Vagina (tissue), 2 donors: ENCODE measurements at regions not wholly inside any gene's neighbourhood (a gene's known extent, or its start where the extent isn't known, plus 50 kb on each side); places are given as distances from the start of the nearest gene placed in this dataset.
A peak's percentile ranks its signal among the peaks of the same experiment; 100 is the strongest.

Source experiments
- DNase-seq, 2 donors: peaks; one replicate each; pipeline ENCODE4 v3.0.0-alpha.2; 2017; ENCODE audit errors: extremely low spot score in 2 of 2
- H3K27ac ChIP-seq: fragments of 200-600 bp; sonication (generic); one replicate; pipeline ENCODE4 v1.5.1; 2019
- H3K27me3 ChIP-seq: fragments of 200-600 bp; sonication (generic); one replicate; pipeline ENCODE4 v1.5.1; 2019
- H3K36me3 ChIP-seq, 2 donors: fragments of 200-600 bp; sonication (generic); one replicate each; pipeline ENCODE4 v1.5.1; 2017 to 2019
- H3K4me1 ChIP-seq: fragments of 200-600 bp; sonication (generic); one replicate; pipeline ENCODE4 v1.5.1; 2019
- H3K4me3 ChIP-seq, 2 donors: fragments of 200-600 bp; sonication (generic); 1 replicate in 1 of 2; 2 replicates in 1 of 2; pipeline ENCODE4 v1.5.1; 2016 to 2019
- H3K9me3 ChIP-seq: fragments of 200-600 bp; sonication (generic); one replicate; pipeline ENCODE4 v1.5.1; 2019
- POLR2A ChIP-seq, 2 donors: fragments of 450-650 bp; IDR thresholded peaks; one replicate each; pipeline ENCODE4 v1.6.1; 2017; ENCODE audit warnings: antibody characterized with exemption in 2 of 2, mild to moderate bottlenecking in 2 of 2, moderate library complexity in 2 of 2
- POLR2AphosphoS5 ChIP-seq, 2 donors: sonication (generic); formaldehyde crosslinking; IDR thresholded peaks; one replicate each; pipeline ENCODE4 v1.9.0; 2017; ENCODE audit warnings: antibody characterized with exemption in 2 of 2, mild to moderate bottlenecking in 2 of 2, low read depth in 1 of 2; ENCODE audit not compliant: insufficient read depth in 1 of 2
- intact Hi-C: fragments of 100-400 bp; cut with DNase I; formaldehyde crosslinking; loops from one replicate; pipeline ENCODE4 v1.15.1; 2023
- TF ChIP-seq, protein P1 (sequence below), 3 experiments: fragments of 450-650 bp in 2 of 3; fragments of 200-600 bp in 1 of 3; sonication (generic) in 1 of 3; IDR thresholded peaks; one replicate each; pipeline ENCODE4 v1.5.1; 2017 to 2019; ENCODE audit warnings: antibody characterized with exemption in 3 of 3, mild to moderate bottlenecking in 2 of 3, moderate library complexity in 2 of 3

GRCh38 chr1:30089024-30089430 lies 634.4 kb downstream of the MATN1 start:
- peaks cover 23% of the 10 kb centered on the region for H3K4me1 ChIP-seq
- DNase-seq, result no peak
- no peaks in the 10 kb centered on the region for H3K36me3 ChIP-seq
- H3K9me3 ChIP-seq, result peaks cover 6% of the 10 kb centered on the region
- H3K27ac ChIP-seq, result no peak overlapping the region
- intact Hi-C loops, result no loop called here
- TF ChIP-seq, protein P1, sequence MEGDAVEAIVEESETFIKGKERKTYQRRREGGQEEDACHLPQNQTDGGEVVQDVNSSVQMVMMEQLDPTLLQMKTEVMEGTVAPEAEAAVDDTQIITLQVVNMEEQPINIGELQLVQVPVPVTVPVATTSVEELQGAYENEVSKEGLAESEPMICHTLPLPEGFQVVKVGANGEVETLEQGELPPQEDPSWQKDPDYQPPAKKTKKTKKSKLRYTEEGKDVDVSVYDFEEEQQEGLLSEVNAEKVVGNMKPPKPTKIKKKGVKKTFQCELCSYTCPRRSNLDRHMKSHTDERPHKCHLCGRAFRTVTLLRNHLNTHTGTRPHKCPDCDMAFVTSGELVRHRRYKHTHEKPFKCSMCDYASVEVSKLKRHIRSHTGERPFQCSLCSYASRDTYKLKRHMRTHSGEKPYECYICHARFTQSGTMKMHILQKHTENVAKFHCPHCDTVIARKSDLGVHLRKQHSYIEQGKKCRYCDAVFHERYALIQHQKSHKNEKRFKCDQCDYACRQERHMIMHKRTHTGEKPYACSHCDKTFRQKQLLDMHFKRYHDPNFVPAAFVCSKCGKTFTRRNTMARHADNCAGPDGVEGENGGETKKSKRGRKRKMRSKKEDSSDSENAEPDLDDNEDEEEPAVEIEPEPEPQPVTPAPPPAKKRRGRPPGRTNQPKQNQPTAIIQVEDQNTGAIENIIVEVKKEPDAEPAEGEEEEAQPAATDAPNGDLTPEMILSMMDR (IDR thresholded peaks at IDR 0.05), result no peak
- no peak for TF ChIP-seq POLR2A (IDR thresholded peaks at IDR 0.05)
- no peak for TF ChIP-seq POLR2AphosphoS5 (IDR thresholded peaks at IDR 0.05; ENCODE audit: insufficient read depth in 1 of 2, low read depth in 1 of 2)
- H3K4me3 ChIP-seq, result no peak overlapping the region
- H3K27me3 ChIP-seq, result no peaks in the 10 kb centered on the region

- H3K9me3 ChIP-seq, result peaks cover 6% of the 10 kb centered on the region
- no peaks in the 10 kb centered on the region for H3K27me3 ChIP-seq
- no peak overlapping the region for H3K4me3 ChIP-seq
- intact Hi-C loops, result no loop called here
- no peak for DNase-seq
- TF ChIP-seq, protein P1 (IDR thresholded peaks at IDR 0.05), result no peak
- no peak for TF ChIP-seq POLR2AphosphoS5 (IDR thresholded peaks at IDR 0.05; ENCODE audit: insufficient read depth in 1 of 2, low read depth in 1 of 2)
- no peak for TF ChIP-seq POLR2A (IDR thresholded peaks at IDR 0.05)
- H3K4me1 ChIP-seq, result peaks cover 28% of the 10 kb centered on the region
- no peak overlapping the region for H3K27ac ChIP-seq
- H3K36me3 ChIP-seq, result no peaks in the 10 kb centered on the region
Measured at GRCh38 chr1:30088594-30088993, 634.8 kb downstream of the MATN1 start.

DNA sequence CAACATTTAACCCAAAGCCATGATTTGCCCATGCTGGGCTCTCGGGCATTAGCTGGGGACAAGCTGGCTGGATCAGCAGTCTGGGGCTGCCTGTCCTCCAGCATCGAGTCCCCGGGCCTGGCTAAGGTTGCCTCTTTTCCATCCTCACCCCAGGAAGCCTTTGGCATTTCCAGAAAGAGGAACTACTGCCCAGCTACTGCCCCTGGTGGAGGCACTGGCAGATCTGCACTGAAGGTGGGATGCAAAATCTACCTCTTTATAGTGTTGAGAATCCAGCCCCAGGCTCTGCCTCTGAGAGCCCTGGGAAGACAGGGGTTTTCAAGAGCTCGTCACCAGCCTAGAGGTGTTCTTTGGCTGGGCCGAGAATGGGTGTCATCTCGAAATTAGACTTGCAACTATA lies 635.9 kb downstream of the MATN1 start:
- no peak for TF ChIP-seq POLR2AphosphoS5 (IDR thresholded peaks at IDR 0.05; ENCODE audit: insufficient read depth in 1 of 2, low read depth in 1 of 2)
- TF ChIP-seq, protein P1 (IDR thresholded peaks at IDR 0.05), result no peak
- TF ChIP-seq POLR2A (IDR thresholded peaks at IDR 0.05), result no peak
- Histone ChIP-seq H3K27ac (no peak overlapping the region), H3K27me3 (no peaks in the 10 kb centered on the region), H3K36me3 (no peaks in the 10 kb centered on the region), H3K9me3 (peaks cover 2% of the 10 kb centered on the region), H3K4me3 (no peak overlapping the region), H3K4me1 (peaks cover 35% of the 10 kb centered on the region)
- DNase-seq, result no peak
- intact Hi-C loops, result no loop called here

GRCh38 chr1:30085811-30086770 lies 637.3 kb downstream of the MATN1 start:
- H3K36me3 ChIP-seq, result no peaks in the 10 kb centered on the region
- peak overlapping the region; percentile 74 for H3K27ac ChIP-seq
- TF ChIP-seq, protein P1 (IDR thresholded peaks at IDR 0.05), result peak in 2 of 3 experiments; percentile 61 to 65
- no peak for TF ChIP-seq POLR2AphosphoS5 (IDR thresholded peaks at IDR 0.05; ENCODE audit: insufficient read depth in 1 of 2, low read depth in 1 of 2)
- H3K4me3 ChIP-seq, result peak overlapping the region; percentile 18 to 28
- intact Hi-C loops, result no loop called here
- no peak for DNase-seq
- H3K27me3 ChIP-seq, result no peaks in the 10 kb centered on the region
- peaks cover 35% of the 10 kb centered on the region for H3K4me1 ChIP-seq
- no peaks in the 10 kb centered on the region for H3K9me3 ChIP-seq
